Calu3 (cell line): ENCODE measurements at regions not wholly inside any gene's neighbourhood (a gene's known extent, or its start where the extent isn't known, plus 50 kb on each side); places are given as distances from the start of the nearest gene placed in this dataset.

Experiments used
- BruUV-seq: library from RNA; stranded (reverse); fragments of 400-500 nt; replicated peaks from 2 replicates; lab custom pipeline; 2021; lab: Mats Ljungman, UMichigan
- CTCF ChIA-PET: fragments of 300-600 bp; sonication (Branson Sonifier 250); formaldehyde crosslinking; loops from one replicate; lab custom pipeline; 2022; ENCODE audit warnings: antibody characterized with exemption; lab: Charles Lee
- DNase-seq: peaks from one replicate; pipeline ENCODE4 v3.0.0; 2022
- H3K27ac Mint-ChIP-seq: one replicate; pipeline ENCODE4 v1.8.0; 2022; ENCODE audit warnings: mixed read lengths; ENCODE audit not compliant: unreplicated experiment
- H3K27me3 Mint-ChIP-seq: one replicate; pipeline ENCODE4 v1.8.0; 2022; ENCODE audit warnings: mixed read lengths; ENCODE audit not compliant: unreplicated experiment
- H3K36me3 Mint-ChIP-seq: one replicate; pipeline ENCODE4 v1.8.0; 2022; ENCODE audit warnings: mild to moderate bottlenecking, moderate library complexity, mixed read lengths; ENCODE audit not compliant: insufficient read depth, unreplicated experiment
- H3K4me1 Mint-ChIP-seq: one replicate; pipeline ENCODE4 v1.8.0; 2022; ENCODE audit warnings: mild to moderate bottlenecking, low read depth, mixed read lengths; ENCODE audit not compliant: unreplicated experiment
- H3K4me3 Mint-ChIP-seq: one replicate; pipeline ENCODE4 v1.8.0; 2022; ENCODE audit warnings: mild to moderate bottlenecking, low read depth, moderate library complexity, mixed read lengths; ENCODE audit not compliant: unreplicated experiment
- H3K9me3 Mint-ChIP-seq: one replicate; pipeline ENCODE4 v1.8.0; 2022; ENCODE audit warnings: low read depth, mixed read lengths; ENCODE audit not compliant: unreplicated experiment
- intact Hi-C: fragments of 100-400 bp; cut with micrococcal nuclease; formaldehyde crosslinking; loops from one replicate; pipeline ENCODE4 v1.10.0; 2022; ENCODE audit not compliant: unreplicated experiment
- TF ChIP-seq, protein P1 (sequence below): fragments of 200-600 bp; IDR thresholded peaks from one replicate; pipeline ENCODE4 v1.8.0; 2022; ENCODE audit warnings: antibody characterized with exemption; ENCODE audit not compliant: unreplicated experiment

DNA sequence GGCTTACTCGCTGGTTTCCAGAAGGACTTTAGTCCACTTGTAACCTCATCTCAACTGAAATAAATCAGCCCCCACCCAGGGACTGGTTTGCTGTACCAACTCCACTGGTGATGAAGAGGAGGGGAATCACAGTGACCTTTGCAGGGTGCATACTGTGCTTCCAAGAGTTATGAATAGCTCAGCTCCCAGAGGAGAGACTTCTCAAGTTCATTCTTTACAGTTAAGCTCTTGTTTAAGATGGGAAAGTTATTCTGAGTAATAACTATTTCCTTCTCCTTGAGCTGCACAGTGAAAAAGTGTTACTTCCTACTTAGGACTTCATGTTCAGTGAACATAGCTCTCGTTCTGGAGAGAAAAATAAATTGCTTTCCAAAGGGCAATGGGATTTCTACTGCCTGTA lies 166.5 kb upstream of the ECI2 start:
- Mint-ChIP-seq H3K4me3 (no peak overlapping the region), H3K27me3 (peaks cover 15% of the 10 kb centered on the region), H3K4me1 (no peaks in the 10 kb centered on the region), H3K27ac (no peak overlapping the region), H3K9me3 (peaks cover 2% of the 10 kb centered on the region), H3K36me3 (no peaks in the 10 kb centered on the region)
- intact Hi-C loops = no loop called here
- TF ChIP-seq, protein P1, sequence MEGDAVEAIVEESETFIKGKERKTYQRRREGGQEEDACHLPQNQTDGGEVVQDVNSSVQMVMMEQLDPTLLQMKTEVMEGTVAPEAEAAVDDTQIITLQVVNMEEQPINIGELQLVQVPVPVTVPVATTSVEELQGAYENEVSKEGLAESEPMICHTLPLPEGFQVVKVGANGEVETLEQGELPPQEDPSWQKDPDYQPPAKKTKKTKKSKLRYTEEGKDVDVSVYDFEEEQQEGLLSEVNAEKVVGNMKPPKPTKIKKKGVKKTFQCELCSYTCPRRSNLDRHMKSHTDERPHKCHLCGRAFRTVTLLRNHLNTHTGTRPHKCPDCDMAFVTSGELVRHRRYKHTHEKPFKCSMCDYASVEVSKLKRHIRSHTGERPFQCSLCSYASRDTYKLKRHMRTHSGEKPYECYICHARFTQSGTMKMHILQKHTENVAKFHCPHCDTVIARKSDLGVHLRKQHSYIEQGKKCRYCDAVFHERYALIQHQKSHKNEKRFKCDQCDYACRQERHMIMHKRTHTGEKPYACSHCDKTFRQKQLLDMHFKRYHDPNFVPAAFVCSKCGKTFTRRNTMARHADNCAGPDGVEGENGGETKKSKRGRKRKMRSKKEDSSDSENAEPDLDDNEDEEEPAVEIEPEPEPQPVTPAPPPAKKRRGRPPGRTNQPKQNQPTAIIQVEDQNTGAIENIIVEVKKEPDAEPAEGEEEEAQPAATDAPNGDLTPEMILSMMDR = no peak
- CTCF ChIA-PET = no interaction called here
- BruUV-seq = no TSS peak
- no peak for DNase-seq

DNA sequence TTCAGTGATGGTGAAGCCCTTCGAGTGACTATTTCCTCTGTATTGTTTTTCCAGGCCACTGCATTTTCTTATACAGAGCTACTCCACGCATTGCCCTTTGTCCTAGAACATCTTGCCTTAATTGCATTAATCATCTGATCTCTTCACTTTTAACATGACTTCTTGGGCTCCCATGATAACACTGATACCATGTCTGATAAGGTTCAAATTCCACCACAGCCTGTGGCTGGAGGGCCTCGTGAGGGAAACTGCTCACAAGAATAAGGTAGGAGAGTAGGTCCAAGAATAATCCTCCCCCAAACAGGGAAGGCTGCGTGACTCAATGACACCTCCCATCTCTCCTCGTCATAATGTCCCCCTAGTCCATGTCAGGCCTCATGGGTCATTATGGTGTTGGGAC lies 165.5 kb upstream of the ECI2 start:
- TF ChIP-seq, protein P1 = no peak
- H3K9me3 Mint-ChIP-seq = peaks cover 2% of the 10 kb centered on the region
- no peaks in the 10 kb centered on the region for H3K4me1 Mint-ChIP-seq
- H3K27me3 Mint-ChIP-seq = peaks cover 7% of the 10 kb centered on the region
- H3K4me3 Mint-ChIP-seq = no peak overlapping the region
- no TSS peak for BruUV-seq
- DNase-seq = no peak
- no peak overlapping the region for H3K27ac Mint-ChIP-seq
- no peaks in the 10 kb centered on the region for H3K36me3 Mint-ChIP-seq
- intact Hi-C loops = no loop called here
- CTCF ChIA-PET = no interaction called here

DNA sequence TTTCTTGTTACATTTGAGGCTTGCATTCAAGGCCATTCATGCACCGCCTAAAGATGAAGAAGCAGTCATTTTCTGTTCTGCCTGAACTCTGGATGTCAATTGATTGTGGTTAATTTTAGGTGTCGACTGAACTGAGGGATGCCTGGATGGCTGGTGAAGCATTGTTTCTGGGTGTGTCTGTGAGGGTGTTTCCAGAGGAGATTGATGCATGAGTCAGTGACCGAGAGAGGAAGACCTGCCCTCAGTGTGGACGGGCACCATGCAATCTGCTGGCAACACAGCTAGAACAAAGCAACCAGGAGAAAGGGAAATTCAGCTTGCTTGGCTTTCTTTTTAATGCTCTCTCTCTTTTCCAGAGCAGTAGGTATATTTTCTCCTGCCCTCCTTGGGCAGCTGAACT lies 164.1 kb upstream of the ECI2 start:
- no peaks in the 10 kb centered on the region for H3K4me1 Mint-ChIP-seq
- H3K36me3 Mint-ChIP-seq = no peaks in the 10 kb centered on the region
- CTCF ChIA-PET = no interaction called here
- peaks cover 2% of the 10 kb centered on the region for H3K9me3 Mint-ChIP-seq
- TF ChIP-seq, protein P1 = no peak
- no TSS peak for BruUV-seq
- no peak overlapping the region for H3K27ac Mint-ChIP-seq
- no peaks in the 10 kb centered on the region for H3K27me3 Mint-ChIP-seq
- intact Hi-C loops = no loop called here
- H3K4me3 Mint-ChIP-seq = no peak overlapping the region
- DNase-seq = no peak

DNA sequence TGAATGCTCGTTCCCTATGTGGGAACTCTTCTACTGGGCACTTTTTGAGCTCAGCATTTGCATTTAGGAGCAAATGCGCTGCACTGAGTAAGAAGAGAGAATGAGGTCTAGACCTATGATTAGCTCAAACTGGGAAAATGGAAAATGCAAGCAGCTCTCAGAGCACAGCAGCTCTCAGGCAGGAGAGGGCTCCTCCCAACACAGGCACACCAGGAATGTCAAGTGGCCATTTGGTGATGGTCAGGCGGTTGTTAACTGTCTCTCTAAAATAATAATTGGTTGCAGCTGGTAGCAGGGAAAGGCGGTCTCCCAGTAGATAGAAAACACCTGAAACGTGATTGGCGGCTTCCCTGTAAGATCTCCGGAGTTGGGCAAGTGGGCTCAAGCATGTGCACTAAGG lies 162.0 kb upstream of the ECI2 start:
- H3K4me3 Mint-ChIP-seq = no peak overlapping the region
- no peak overlapping the region for H3K27ac Mint-ChIP-seq
- intact Hi-C loops = no loop called here
- CTCF ChIA-PET = no interaction called here
- no TSS peak for BruUV-seq
- TF ChIP-seq, protein P1 = no peak
- peaks cover 2% of the 10 kb centered on the region for H3K9me3 Mint-ChIP-seq
- no peaks in the 10 kb centered on the region for H3K4me1 Mint-ChIP-seq
- H3K36me3 Mint-ChIP-seq = no peaks in the 10 kb centered on the region
- no peak for DNase-seq
- no peaks in the 10 kb centered on the region for H3K27me3 Mint-ChIP-seq
